ENCODE measurements at regions not wholly inside any gene's neighbourhood (a gene's known extent, or its start where the extent isn't known, plus 50 kb on each side); places are given as distances from the start of the nearest gene placed in this dataset.

- TF ChIP-seq POLR2AphosphoS5 (IDR thresholded peaks at IDR 0.05; ENCODE audit: borderline replicate concordance, low read depth, low read length) (no peak), FOXP2 (optimal IDR thresholded peaks at IDR 0.05; ENCODE audit: control extremely low read depth, extremely low read length, insufficient read depth) (no peak), EZH2 (IDR thresholded peaks at IDR 0.05) (no peak)
Measured at GRCh38 chr4:125042041-125042440, 272.7 kb upstream of the FAT4 start.
